DND-41 (cell line): ENCODE measurements at regions not wholly inside any gene's neighbourhood (a gene's known extent, or its start where the extent isn't known, plus 50 kb on each side); places are given as distances from the start of the nearest gene placed in this dataset.

Source experiments
- ATAC-seq: fragments of 200-7000 bp; cut with Tn5 transposase; 3 replicates; pipeline ENCODE4 v1.9.1; 2021; ENCODE audit warnings: low read depth; ENCODE audit not compliant: insufficient read depth
- DNase-seq: peaks from one replicate; pipeline ENCODE4 v3.0.0-alpha.2; 2020
- H2AFZ ChIP-seq: 2 replicates; pipeline ENCODE4 v1.6.0; 2012; ENCODE audit warnings: low read depth, low read length
- H3K27ac ChIP-seq: 2 replicates; pipeline ENCODE4 v1.5.1; 2012; ENCODE audit warnings: low read length, inconsistent platforms
- H3K27me3 ChIP-seq: fragments of 200-600 bp; sonication (generic); 2 replicates; pipeline ENCODE4 v1.6.0; 2012; ENCODE audit warnings: low read length, mild to moderate bottlenecking, inconsistent platforms; ENCODE audit not compliant: insufficient read depth, poor library complexity
- H3K36me3 ChIP-seq: 2 replicates; pipeline ENCODE4 v1.5.1; 2012; ENCODE audit warnings: low read length, inconsistent platforms; ENCODE audit not compliant: insufficient read depth
- H3K4me1 ChIP-seq: 2 replicates; pipeline ENCODE4 v1.5.1; 2012; ENCODE audit warnings: mild to moderate bottlenecking, low read length; ENCODE audit not compliant: insufficient read depth
- H3K4me2 ChIP-seq: 2 replicates; pipeline ENCODE4 v1.6.0; 2012; ENCODE audit warnings: mild to moderate bottlenecking, moderate library complexity, low read length, inconsistent platforms; ENCODE audit not compliant: insufficient read depth
- H3K4me3 ChIP-seq, 2 experiments: fragments of 200-600 bp in 1 of 2; shearing (Covaris generic) in 1 of 2; 2 replicates each; pipeline ENCODE4 v1.5.1; 2012 to 2016; ENCODE audit warnings: inconsistent platforms in 2 of 2, low read length in 2 of 2, mild to moderate bottlenecking in 2 of 2, low read depth in 1 of 2, moderate library complexity in 1 of 2
- H3K79me2 ChIP-seq: 2 replicates; pipeline ENCODE4 v1.6.0; 2012; ENCODE audit warnings: low read length, inconsistent platforms; ENCODE audit not compliant: insufficient read depth
- H3K9ac ChIP-seq: 2 replicates; pipeline ENCODE4 v1.6.0; 2012; ENCODE audit warnings: low read depth, mild to moderate bottlenecking, inconsistent platforms, low read length, moderate library complexity
- H3K9me3 ChIP-seq: 2 replicates; pipeline ENCODE4 v1.5.1; 2012; ENCODE audit warnings: low read length, moderate library complexity, mild to moderate bottlenecking, inconsistent platforms; ENCODE audit not compliant: insufficient read depth, severe bottlenecking
- H4K20me1 ChIP-seq: 2 replicates; pipeline ENCODE4 v1.6.0; 2012; ENCODE audit warnings: low read length; ENCODE audit not compliant: insufficient read depth
- CTCF ChIP-seq: IDR thresholded peaks from 2 replicates; pipeline ENCODE4 v1.5.1; 2012; ENCODE audit warnings: borderline replicate concordance, low read length, moderate library complexity, mild to moderate bottlenecking; ENCODE audit not compliant: poor library complexity, severe bottlenecking; ENCODE audit errors: extremely low read depth
- EZH2 ChIP-seq: IDR thresholded peaks from 3 replicates; pipeline ENCODE4 v1.6.1; 2012; ENCODE audit warnings: borderline replicate concordance, low read depth, mild to moderate bottlenecking, moderate library complexity, low read length, inconsistent platforms; ENCODE audit not compliant: severe bottlenecking

GRCh38 chr10:62618054-62618453 is 186.5 kb upstream of the ADO start:
- H3K79me2 ChIP-seq: no peaks in the 10 kb centered on the region
- no peak overlapping the region for H3K4me2 ChIP-seq
- no peaks in the 10 kb centered on the region for H3K4me1 ChIP-seq
- H3K9me3 ChIP-seq: no peaks in the 10 kb centered on the region
- no peak for TF ChIP-seq EZH2
- no peak for TF ChIP-seq CTCF
- no peak overlapping the region for H3K27ac ChIP-seq
- ATAC-seq: no peak
- H3K9ac ChIP-seq: no peak overlapping the region
- H3K27me3 ChIP-seq: peaks cover 3% of the 10 kb centered on the region
- H4K20me1 ChIP-seq: no peaks in the 10 kb centered on the region
- H2AFZ ChIP-seq: no peak overlapping the region
- no peaks in the 10 kb centered on the region for H3K36me3 ChIP-seq
- DNase-seq: no peak
- H3K4me3 ChIP-seq: no peak overlapping the region

- no peaks in the 10 kb centered on the region for H4K20me1 ChIP-seq
- H3K27me3 ChIP-seq: no peaks in the 10 kb centered on the region
- H3K4me2 ChIP-seq: no peak overlapping the region
- no peak overlapping the region for H3K4me3 ChIP-seq
- H3K27ac ChIP-seq: no peak overlapping the region
- no peaks in the 10 kb centered on the region for H3K4me1 ChIP-seq
- H3K79me2 ChIP-seq: no peaks in the 10 kb centered on the region
- TF ChIP-seq CTCF (no peak), EZH2 (no peak)
- no peak overlapping the region for H3K9ac ChIP-seq
- ATAC-seq (no peak), DNase-seq (no peak)
- H2AFZ ChIP-seq: no peak overlapping the region
- H3K9me3 ChIP-seq: no peaks in the 10 kb centered on the region
- H3K36me3 ChIP-seq: no peaks in the 10 kb centered on the region
These were observed 185.7 kb upstream of the ADO start for GRCh38 chr10:62618576-62619412.

- no peaks in the 10 kb centered on the region for H3K9me3 ChIP-seq
- DNase-seq: no peak
- ATAC-seq: no peak
- H3K27me3 ChIP-seq: no peaks in the 10 kb centered on the region
- H3K4me2 ChIP-seq: no peak overlapping the region
- H3K9ac ChIP-seq: no peak overlapping the region
- H3K4me1 ChIP-seq: no peaks in the 10 kb centered on the region
- H3K27ac ChIP-seq: no peak overlapping the region
- H2AFZ ChIP-seq: no peak overlapping the region
- no peaks in the 10 kb centered on the region for H3K79me2 ChIP-seq
- H3K4me3 ChIP-seq: no peak overlapping the region
- H3K36me3 ChIP-seq: no peaks in the 10 kb centered on the region
- TF ChIP-seq EZH2: no peak
- TF ChIP-seq CTCF: no peak
- H4K20me1 ChIP-seq: no peaks in the 10 kb centered on the region
These were observed 185.1 kb upstream of the ADO start for GRCh38 chr10:62619413-62619738.

- Histone ChIP-seq H3K4me2 (no peak overlapping the region), H3K9me3 (no peaks in the 10 kb centered on the region), H2AFZ (no peak overlapping the region), H3K27me3 (no peaks in the 10 kb centered on the region), H3K4me3 (no peak overlapping the region), H3K9ac (no peak overlapping the region), H4K20me1 (no peaks in the 10 kb centered on the region), H3K27ac (no peak overlapping the region), H3K4me1 (no peaks in the 10 kb centered on the region), H3K79me2 (no peaks in the 10 kb centered on the region), H3K36me3 (no peaks in the 10 kb centered on the region)
- no peak for ATAC-seq
- TF ChIP-seq EZH2: no peak
- no peak for DNase-seq
These were observed 184.0 kb upstream of the ADO start for GRCh38 chr10:62620491-62620890.
